Left colon (tissue), 2 donors: ENCODE measurements at regions not wholly inside any gene's neighbourhood (a gene's known extent, or its start where the extent isn't known, plus 50 kb on each side); places are given as distances from the start of the nearest gene placed in this dataset.

Experiments
- ATAC-seq: fragments of 200-7000 bp; cut with Tn5 transposase; one replicate; pipeline ENCODE4 v1.9.1; 2020; ENCODE audit warnings: mild to moderate bottlenecking, moderate library complexity
- DNase-seq, 2 donors: peaks; one replicate each; pipeline ENCODE4 v3.0.0-alpha.2; 2020
- intact Hi-C, 2 donors: fragments of 100-400 bp; cut with DNase I in 1 of 2; cut with micrococcal nuclease in 1 of 2; formaldehyde crosslinking; loops; one replicate each; pipeline versions ENCODE4 v1.11.2 to v1.14.0; 2022; cut with DNase I, micrococcal nuclease
- donor health status: DM: no; HTN: no; CAD: no.
- donor health status: DM: yes; HTN: yes; CAD: no.

DNA sequence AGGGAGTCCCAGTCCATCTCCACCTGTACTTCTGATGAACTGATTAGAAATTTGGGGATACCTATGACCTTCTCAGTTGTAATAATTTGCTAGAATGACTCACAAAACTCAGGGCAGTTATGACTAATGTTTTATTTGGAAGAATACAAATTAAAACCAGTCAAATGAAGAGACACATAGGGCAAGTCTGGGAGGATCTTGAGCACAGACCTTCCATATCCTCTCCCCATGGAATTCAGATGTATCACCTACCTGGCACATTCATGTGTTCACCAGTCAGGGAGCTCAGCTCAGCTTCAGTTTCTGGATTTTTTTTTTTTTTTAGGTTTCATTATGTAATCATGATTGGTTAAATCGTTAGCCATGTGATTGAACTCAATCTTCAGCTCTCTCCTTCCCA lies 247.7 kb downstream of the VGLL3 start:
- DNase-seq (no peak), ATAC-seq (no peak)
- intact Hi-C loops: no loop called here

DNA sequence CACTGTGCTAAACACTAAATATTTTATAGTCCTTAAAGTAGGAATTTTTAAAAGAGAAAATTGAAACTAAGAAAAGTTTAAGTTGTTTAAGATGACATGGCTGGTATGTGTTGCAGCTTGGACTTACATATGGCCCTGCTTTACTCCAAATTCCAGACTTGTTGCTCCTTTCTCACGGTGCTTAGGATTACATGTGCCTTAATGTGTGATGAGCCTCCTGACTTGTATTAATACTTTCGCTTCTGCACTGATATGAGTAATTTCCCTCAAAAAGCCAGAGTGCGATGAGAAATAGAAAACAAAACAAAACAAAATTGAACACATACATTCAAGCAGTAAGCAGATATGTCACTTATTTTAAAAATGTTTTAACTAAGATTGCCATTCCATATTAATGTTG lies 250.2 kb downstream of the VGLL3 start:
- no peak for DNase-seq
- no peak for ATAC-seq
- intact Hi-C loops: no loop called here

- no peak for ATAC-seq
- intact Hi-C loops: no loop called here
- no peak for DNase-seq
Measured at GRCh38 chr3:86739244-86739643, 251.7 kb downstream of the VGLL3 start.

DNA sequence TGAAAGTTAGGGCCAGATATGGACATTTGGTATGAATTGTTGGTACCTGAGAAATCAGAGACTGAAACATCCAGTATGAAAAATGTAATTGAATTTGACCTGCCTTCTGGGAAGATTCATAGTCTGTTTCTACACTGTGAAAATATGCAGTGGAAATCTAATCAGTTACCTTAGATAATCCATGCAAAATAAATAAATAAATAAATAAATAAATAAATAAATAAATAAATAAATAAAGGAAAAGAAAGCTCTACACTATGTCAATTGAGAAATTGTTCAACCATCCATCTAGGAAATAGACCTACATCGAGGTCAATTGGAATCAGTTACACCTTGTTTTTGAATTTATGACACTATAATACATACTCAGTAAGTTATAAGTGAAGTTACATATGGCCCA lies 252.3 kb downstream of the VGLL3 start:
- intact Hi-C loops: no loop called here

GRCh38 chr3:86737517-86737916 lies 253.4 kb downstream of the VGLL3 start:
- intact Hi-C loops: no loop called here
- ATAC-seq (no peak), DNase-seq (no peak)

More for the DNA sequence above, 252.3 kb downstream of the VGLL3 start:
- no peak for ATAC-seq
- DNase-seq: no peak

- ATAC-seq: no peak
- no peak for DNase-seq
- intact Hi-C loops: no loop called here
Measured at GRCh38 chr3:86733257-86733656, 257.7 kb downstream of the VGLL3 start.

GRCh38 chr3:86731501-86731901 lies 259.4 kb downstream of the VGLL3 start:
- no peak for ATAC-seq
- DNase-seq: no peak
- intact Hi-C loops: no loop called here

DNA sequence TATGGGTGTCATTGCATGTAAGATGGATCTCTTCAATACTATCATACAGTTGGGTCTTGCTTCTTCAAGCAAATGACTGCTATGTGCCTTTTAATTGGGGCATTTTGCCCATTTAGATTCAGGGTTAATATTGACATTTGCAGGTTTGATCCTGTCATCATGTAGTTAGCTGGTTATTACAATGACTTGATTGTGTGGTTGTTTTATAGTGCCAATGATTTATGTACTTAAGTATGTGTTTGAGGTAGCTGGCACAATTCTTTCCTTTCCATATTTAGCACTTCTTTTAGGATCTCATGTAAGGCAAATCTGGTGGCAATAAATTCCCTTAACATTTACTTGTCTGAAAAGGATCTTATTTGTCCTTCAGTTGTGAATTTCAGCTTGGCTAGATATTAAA lies 267.5 kb downstream of the VGLL3 start:
- ATAC-seq (no peak), DNase-seq (no peak)
- intact Hi-C loops: no loop called here

GRCh38 chr3:86711634-86712033 lies 279.3 kb downstream of the VGLL3 start:
- ATAC-seq (no peak), DNase-seq (no peak)
- intact Hi-C loops: no loop called here

DNA sequence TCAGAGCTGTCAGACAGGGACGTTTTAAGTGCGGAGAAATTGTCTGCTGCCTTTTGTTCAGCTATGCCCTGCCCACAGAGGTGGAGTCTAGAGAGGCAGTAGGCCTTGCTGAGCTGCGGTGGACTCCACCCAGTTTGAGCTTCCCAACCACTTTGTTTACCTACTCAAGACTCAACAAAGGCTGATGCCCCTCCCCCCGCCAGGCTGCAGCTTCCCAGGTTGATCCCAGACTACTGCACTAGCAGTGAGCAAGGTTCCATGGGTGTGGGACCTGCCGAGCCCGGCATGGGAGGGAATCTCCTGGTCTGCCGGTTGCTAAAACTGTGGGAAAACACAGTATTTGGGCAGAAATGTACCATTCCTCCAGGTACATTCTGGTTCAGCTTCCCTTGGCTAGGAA lies 282.1 kb downstream of the VGLL3 start:
- no peak for DNase-seq
- ATAC-seq: no peak
- intact Hi-C loops: no loop called here

DNA sequence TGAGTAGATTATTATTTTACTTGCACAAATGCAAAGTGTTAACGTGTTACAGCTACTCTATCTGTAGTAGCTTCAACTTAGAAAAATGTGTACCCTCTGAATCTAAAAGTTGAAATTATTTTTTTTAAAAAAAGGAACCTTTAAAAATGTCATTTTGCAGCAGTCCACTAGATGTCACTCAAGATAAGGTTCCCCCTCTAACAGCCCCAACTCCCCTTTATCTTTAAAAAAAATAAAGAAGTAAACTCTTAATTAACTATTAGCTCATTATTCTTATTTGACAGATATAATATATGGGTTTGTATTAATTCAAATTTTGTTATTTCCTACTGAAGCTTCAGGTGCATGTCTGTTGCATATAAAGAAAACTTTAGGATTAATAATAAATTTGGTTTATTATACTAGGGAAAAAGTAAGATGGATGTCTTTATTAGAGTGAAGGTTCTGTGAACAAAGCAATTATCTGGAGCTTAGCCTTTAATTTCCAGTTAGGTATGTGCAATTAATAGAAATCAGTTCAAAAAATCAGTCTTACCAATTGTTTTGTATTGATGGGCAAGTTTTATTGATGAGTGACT lies 288.5 kb downstream of the VGLL3 start:
- ATAC-seq: no peak
- intact Hi-C loops: no loop called here
- DNase-seq: no peak

DNA sequence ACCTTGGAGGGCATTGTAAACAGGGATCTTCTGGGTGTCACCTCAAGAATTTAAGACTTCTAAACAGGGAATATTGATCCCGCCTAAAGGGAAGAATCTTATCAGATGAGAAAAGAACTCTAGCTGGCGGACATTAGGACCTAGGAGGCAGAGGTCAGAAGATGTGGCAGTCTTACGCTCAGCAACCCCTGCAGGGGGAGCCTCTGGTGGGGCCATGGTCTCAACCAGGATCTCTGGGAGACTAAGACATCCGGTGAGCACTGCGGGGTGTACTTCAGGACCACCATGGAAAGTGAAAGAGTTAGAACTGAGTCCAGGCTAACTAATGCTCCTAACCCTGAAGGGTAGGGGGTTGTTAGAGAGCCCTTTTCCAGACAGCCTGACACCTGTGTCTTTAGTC lies 295.2 kb downstream of the VGLL3 start:
- intact Hi-C loops: no loop called here
- DNase-seq (no peak), ATAC-seq (no peak)

DNA sequence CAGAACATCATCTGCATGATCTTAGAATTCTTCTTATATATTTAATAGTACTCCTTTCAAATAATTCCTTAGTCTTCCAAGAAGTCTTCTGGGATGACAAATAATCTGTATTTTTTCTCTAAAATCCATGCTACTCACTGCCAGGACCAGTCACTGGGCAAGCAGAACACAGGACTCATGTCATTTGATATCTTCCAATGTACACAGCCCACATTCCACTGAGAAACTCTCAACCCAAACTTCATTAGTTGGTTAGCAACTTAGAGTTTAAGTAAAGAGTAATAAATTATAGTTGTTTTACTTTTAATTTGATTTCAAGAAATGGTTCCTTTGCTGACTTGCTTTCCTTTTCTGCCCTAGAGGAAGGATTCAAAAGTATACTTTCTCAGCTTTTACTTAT lies 317.0 kb downstream of the VGLL3 start:
- DNase-seq (no peak), ATAC-seq (no peak)
- intact Hi-C loops: no loop called here

- ATAC-seq (no peak), DNase-seq (no peak)
- intact Hi-C loops: no loop called here
Measured at GRCh38 chr3:86661817-86662216, 329.1 kb downstream of the VGLL3 start.

DNA sequence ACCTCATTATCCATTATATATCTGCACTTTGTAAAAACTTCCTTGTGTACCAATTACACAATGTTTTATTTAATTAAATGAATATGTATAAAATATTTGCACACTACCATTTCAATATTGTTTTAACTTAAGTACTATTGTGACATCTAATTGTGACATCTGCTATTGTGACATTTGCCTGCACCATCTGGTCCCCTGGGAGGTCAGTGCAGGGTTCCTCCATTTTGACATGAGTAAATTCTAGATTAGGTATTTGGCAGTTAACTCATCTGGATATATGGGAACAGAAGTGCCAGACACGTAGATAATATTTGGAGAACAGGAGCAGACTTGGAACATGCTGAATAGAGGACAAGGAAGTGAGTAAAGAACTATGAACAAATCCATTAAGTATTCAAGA lies 332.1 kb downstream of the VGLL3 start:
- no peak for DNase-seq
- no peak for ATAC-seq
- intact Hi-C loops: no loop called here

DNA sequence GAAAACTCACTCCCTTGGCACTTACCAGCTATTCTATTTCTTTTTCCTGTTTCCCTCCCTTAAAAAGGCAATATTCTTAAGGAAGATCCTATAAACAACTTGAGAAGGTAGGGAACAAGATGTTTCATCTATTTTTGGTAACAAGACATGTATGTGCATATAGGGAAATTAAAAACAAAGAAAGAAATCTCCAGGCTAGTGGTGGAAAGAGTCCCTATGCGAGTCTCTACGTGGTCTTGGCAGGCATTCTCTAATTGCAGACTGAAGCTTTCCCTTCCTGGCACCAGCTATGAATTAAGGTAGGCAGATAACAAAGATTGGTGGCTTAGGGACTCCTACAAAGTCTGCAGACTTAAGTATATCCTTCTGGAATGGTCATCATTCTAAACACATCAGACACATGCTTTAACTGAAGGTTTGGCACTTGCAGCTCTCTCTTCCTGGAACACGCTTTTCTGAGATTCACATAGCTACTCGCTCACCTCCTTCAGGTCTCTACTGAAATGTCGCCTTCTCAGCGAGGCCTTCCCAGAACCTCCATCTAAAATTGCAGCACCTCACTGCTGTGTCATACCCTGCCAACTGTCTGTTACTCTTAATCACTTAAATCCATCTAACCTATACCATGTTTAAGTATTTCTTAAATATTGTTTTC lies 336.0 kb downstream of the VGLL3 start:
- ATAC-seq (no peak), DNase-seq (no peak)
- intact Hi-C loops: no loop called here

DNA sequence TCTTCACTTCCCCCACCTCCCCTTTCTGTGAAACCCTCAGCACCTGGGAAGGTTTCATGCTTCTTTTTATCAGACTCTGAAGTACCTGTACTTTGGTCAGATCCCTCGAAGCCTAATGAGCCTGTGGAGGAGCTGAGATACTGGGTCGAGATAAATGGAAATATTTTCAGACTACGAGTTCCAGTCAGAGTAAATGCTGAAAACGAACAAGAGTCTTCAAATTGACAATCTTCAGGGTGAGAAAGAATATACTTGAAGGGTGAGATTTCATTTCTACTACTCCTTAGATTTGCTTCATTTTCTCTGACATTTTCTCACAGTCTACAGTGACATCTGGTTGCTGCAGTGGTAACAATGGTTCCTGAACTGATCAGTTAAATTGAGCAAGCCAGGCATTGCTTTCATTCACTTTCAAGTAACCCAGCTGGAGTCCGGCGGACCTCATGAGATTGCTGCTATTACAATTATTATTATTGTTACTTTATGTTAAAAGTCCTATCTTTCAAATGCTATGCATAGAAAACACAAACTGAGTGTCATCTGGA lies 337.2 kb downstream of the VGLL3 start:
- no peak for DNase-seq
- intact Hi-C loops: no loop called here
- no peak for ATAC-seq

DNA sequence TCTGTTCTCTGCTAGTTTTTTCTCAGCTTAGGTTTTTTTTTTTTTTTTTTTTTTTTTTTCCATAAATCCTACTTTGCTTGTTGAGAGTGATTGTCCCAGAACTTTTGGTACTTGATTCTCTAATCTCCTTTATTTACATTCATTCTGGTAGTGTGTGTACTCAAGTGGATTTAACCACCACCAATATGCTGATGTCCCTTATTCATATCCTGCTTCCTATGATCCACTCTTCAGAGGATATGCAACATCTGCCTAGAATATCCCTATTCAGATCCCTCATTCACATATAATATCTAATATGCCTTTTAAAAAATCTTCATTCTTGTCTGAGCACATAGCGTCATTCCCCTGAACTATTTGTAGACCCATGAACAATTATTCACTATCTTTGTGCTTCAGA lies 342.9 kb downstream of the VGLL3 start:
- DNase-seq: no peak
- ATAC-seq: no peak
- intact Hi-C loops: no loop called here

DNA sequence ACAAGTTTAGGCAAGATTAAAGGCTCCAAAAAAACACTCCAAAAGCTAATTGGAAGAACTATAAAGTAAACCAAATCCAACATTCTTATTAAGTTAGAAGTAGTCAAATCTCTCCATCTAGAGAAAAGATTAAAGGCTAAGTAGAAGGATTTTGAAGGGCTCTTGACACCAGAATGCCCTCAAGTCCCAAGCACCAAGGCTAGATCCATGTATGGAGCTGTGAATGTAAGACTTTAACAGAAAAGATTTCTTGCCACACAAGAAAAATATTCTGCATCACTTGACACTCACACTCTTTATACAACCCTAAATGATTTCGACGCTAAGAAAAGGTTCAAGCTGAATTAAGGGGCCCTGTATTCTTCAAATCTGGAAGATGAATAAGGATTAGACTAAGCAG lies 345.2 kb downstream of the VGLL3 start:
- intact Hi-C loops: no loop called here
- ATAC-seq (no peak), DNase-seq (no peak)

DNA sequence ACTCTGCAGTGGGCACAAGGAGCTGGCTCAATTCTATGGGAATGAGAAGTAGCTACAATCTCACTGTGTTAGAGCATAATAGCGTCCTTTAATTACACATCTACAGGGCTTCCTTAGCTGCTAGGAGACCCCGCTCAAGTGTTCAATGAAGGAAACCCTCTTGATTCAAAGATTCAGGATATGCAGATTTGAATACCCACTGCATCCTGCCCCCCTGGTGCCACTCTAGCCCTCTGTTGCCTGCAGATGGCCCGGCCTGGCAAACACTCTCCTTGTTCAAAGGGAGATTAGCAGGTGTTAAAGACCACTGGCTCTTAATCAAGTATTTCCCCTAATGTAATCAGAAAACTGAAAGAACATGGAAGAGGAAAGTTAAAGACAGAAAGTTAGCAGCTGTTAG lies 356.6 kb downstream of the VGLL3 start:
- no peak for ATAC-seq
- intact Hi-C loops: no loop called here
- no peak for DNase-seq

- ATAC-seq: no peak
- intact Hi-C loops: no loop called here
- DNase-seq: no peak
Measured at GRCh38 chr3:86629511-86629910, 361.4 kb downstream of the VGLL3 start.
